NOMO-1 treated with dmso at 0.1 percent for 144 hours (cell line): ENCODE measurements at regions not wholly inside any gene's neighbourhood (a gene's known extent, or its start where the extent isn't known, plus 50 kb on each side); places are given as distances from the start of the nearest gene placed in this dataset.

ENCODE experiments used
- DNase-seq: peaks from one replicate; lab custom pipeline; 2025; ENCODE audit not compliant: unreplicated experiment; lab: John Stamatoyannopoulos, UW

DNA sequence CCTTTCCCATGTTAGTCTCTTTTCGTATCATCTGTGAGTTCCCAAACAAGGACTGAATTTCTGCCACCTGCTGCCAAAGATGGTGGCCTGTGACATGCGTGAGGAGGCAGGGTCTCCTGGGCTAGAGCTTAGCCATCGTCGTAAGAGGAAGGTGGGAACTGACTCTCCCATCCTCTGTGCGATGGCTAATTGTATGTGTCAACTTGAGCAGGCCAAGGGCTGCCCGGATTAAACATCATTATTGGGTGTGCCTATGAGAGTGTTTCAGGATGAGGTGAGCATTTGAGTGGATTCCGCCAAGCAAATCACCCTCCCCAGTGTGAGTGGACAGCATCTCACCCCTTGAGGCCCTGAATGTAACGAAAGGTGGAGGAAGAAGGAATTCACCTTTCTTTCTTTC is 220.7 kb upstream of the DIO3 start:
- no peak for DNase-seq

- no peak for DNase-seq
Measured at GRCh38 chr14:101347893-101348777, 213.2 kb upstream of the DIO3 start.

GRCh38 chr14:101349108-101349507 is 212.2 kb upstream of the DIO3 start:
- no peak for DNase-seq

DNA sequence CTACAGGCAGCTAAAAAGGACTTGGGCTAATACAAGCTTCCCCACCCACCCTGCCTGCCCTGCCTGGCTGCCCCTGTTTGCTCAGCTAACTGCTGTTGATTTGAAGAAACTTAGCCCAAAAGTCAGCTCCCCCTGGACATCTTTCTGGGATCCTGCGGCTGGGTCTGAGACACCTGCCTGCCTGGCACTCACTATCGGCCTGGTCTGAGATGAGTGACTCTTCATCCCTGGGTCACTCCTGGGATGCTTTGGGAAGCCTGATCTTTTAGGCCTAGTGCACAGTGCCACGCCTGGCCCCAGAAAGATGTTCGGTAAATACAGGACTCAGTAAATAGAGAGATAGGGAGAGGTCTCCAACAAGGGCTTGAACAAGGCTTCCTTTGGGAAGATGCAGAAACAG is 211.3 kb upstream of the DIO3 start:
- DNase-seq: no peak

GRCh38 chr14:101350691-101351090 is 210.6 kb upstream of the DIO3 start:
- DNase-seq: no peak

GRCh38 chr14:101351146-101351545 is 210.1 kb upstream of the DIO3 start:
- no peak for DNase-seq

GRCh38 chr14:101351769-101352168 is 209.5 kb upstream of the DIO3 start:
- no peak for DNase-seq

DNA sequence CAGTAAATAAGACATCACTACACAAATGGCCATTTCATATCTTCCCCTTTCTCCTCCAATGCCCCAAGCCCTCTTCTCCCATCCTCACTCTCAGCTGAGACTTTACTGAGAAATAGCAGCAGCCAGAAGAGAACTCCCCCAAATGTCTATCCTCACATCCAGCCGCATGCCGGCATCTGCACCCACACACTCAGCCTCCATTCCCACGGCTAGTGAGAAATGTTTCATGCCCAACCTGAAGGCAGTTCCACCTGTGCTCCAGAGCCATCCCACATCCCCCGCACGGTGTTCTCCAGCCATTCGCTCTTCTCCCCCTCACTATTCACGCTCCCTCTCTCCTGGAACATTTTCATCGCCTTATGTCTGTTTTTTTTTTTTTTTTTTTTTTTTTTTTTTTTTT is 208.7 kb upstream of the DIO3 start:
- no peak for DNase-seq

DNA sequence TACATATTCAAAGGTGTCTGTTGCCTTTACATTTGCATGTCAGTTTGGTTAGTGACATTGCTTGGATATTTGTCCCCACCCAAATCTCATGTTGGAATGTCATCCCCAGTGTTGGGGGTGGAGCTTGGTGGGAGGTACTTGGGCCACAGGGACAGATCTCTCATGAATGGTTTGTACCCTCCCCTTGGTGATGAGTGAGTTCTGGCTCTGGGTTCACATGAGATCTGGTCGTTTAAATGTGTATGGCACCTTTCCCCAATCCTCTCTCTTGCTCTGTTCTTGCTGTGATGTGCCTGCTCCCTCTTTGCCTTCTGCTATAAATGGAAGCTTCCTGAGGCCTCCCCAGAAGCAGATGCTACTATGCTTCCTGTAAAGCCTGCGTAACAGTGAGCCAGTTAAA is 207.9 kb upstream of the DIO3 start:
- no peak for DNase-seq

DNA sequence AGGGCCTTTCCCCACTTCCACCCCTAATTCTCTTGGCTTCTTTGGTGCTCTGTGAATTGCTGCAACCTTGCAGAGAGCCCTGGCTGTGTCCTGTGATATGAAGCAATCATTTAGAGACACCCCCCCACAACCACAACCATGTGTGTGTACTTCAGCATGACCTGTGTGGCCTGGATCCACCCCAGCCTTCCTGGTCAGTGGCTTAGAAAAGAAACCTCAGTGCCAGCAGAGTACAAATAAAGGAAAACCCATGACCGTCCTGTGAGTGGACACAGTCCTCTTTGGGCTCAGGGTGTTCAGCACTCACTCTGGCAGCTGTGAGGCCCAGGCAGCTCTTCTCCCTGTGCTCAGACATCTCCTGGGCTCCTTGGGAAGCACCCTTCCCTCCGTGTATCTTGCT is 206.6 kb upstream of the DIO3 start:
- no peak for DNase-seq

- no peak for DNase-seq
Measured at GRCh38 chr14:101355284-101355683, 206.0 kb upstream of the DIO3 start.

GRCh38 chr14:101357038-101357437 is 204.3 kb upstream of the DIO3 start:
- no peak for DNase-seq

DNA sequence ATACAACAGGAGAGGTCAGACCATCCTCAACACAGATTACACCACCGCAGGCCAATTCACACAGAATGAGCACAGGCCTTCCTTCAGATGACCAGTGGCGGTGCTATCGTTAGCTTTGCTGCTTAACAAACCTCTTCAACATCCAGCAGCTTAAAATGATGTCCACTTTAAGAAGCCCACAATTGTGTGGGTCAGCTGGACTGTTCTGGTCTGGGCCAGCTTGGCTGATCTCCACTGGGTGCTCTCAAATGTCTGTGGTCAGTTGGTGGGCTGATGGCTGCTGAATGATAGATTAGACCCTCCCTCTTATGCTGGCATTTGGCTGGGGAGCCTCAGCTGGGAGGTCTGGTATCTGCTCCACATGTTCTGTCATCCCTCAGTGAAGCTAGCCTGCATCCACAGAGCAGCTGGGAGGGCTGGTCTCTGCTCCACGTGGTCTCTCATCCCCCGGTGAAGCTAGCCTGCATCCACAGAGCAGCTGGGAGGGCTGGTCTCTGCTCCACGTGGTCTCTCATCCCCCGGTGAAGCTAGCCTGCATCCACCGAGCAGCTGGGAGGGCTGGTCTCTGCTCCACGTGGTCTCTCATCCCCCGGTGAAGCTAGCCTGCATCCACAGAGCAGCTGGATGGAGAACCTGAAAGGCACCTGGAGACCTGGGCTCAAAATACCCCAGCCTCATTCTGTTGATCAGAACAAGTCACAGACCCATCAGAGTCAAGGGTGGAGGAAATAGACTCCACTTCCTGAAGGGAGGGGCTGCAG is 203.6 kb upstream of the DIO3 start:
- no peak for DNase-seq

- DNase-seq: no peak
Measured at GRCh38 chr14:101358320-101359125, 202.8 kb upstream of the DIO3 start.

- DNase-seq: no peak
Measured at GRCh38 chr14:101359221-101360053, 201.9 kb upstream of the DIO3 start.

GRCh38 chr14:101360054-101360911 is 201.0 kb upstream of the DIO3 start:
- DNase-seq: no peak

DNA sequence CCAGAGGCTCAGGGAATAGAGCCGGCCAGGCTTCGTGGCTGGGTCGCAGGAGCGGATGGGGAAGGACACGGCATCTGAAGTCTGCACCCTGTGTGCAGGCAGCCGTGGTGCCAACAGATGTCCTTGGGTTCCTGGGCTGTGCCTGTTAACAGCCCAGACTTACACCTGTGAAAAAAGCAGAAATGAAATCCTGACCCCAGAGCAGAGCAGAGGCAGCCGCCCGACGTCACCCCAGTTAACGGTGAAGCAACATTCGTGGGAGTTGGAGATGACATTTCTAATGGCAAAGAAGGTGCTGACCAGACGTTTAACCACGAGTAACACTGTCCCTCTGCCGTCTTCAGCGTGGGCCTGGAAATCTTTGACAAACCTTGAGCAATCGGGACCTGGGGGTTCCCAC is 200.3 kb upstream of the DIO3 start:
- DNase-seq: no peak

DNA sequence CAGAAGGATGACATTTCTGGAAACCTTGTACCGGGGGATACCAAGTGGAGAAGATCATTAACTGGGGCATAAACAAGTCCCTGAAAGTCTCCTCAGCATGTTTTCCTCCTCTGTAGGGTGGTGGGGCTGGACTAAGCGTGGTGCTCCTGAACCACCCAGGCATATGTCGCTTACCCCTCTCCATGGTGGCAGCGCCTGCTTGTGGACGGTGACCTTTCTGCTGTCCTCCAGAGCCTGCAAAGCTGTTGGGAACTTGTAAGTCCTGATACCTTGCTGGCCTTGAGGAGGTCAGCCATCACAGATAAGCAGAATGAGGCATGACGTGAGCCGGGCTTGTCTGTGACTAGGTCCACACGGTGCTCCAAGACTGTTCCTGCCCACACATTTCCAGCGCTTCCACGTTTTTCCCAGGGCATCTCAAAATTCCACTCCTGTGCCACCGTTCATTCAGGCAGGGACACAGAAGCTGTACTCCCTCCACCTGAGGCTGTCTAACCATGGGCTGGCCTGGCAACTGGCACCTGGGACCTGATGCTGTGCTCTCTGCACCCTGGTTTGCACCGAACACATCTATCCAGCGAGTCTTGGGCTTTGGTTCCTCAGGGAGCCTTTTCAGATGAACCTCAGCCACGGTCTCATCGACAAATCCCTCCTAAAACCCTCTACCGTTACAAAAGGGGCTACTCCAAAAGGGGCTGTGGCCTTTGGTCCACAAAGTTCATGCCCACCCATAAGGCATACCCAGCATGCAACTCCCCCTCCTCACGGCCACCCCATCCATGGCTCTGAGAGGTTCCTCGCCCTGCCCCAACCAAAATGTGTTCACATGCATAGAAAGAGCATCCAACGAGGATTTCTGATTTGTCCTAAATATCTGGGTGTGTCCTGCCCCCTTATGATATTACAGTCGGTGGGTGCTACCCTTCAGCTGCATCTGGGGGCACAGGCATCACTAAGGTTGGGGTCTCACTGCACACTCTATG is 199.6 kb upstream of the DIO3 start:
- DNase-seq: no peak
